Activated CD8-positive, alpha-beta memory T cell treated with anti-CD3 and anti-CD28 coated beads, Interleukin-2, amount 10 ng/mL, durations not matched to agents 7 days and 5 days (primary cell): ENCODE measurements at regions not wholly inside any gene's neighbourhood (a gene's known extent, or its start where the extent isn't known, plus 50 kb on each side); places are given as distances from the start of the nearest gene placed in this dataset.

Experiments
- ATAC-seq: fragments of 150-1000 bp; cut with Tn5 transposase; one replicate; pipeline ENCODE4 v1.10.0; 2021; ENCODE audit warnings: moderate library complexity
- CTCF ChIA-PET: fragments of 350-600 bp; sonication (Branson Sonifier 250); formaldehyde crosslinking; loops from one replicate; lab custom pipeline; 2021; ENCODE audit warnings: antibody characterized with exemption; lab: Charles Lee
- DNase-seq: peaks from one replicate; pipeline ENCODE4 v3.0.0-alpha.2; 2020
- H3K27ac Mint-ChIP-seq: one replicate; pipeline ENCODE4 v1.8.0; 2021; ENCODE audit warnings: mild to moderate bottlenecking, mixed read lengths
- H3K27me3 Mint-ChIP-seq: one replicate; pipeline ENCODE4 v1.8.0; 2021; ENCODE audit warnings: mixed read lengths
- H3K36me3 Mint-ChIP-seq: one replicate; pipeline ENCODE4 v1.8.0; 2021; ENCODE audit warnings: mild to moderate bottlenecking, mixed read lengths
- H3K4me1 Mint-ChIP-seq: one replicate; pipeline ENCODE4 v1.8.0; 2021; ENCODE audit warnings: mixed read lengths
- H3K4me3 Mint-ChIP-seq: one replicate; pipeline ENCODE4 v1.8.0; 2021; ENCODE audit warnings: mild to moderate bottlenecking, moderate library complexity, mixed read lengths
- H3K9me3 Mint-ChIP-seq: one replicate; pipeline ENCODE4 v1.8.0; 2022; ENCODE audit warnings: low read depth, mixed read lengths

GRCh38 chr12:53844994-53845844 is 93.4 kb upstream of the HOXC13 start:
- no peaks in the 10 kb centered on the region for H3K36me3 Mint-ChIP-seq
- CTCF ChIA-PET: no interaction called here
- no peaks in the 10 kb centered on the region for H3K9me3 Mint-ChIP-seq
- H3K4me3 Mint-ChIP-seq: no peak overlapping the region
- no peaks in the 10 kb centered on the region for H3K4me1 Mint-ChIP-seq
- H3K27me3 Mint-ChIP-seq: peaks cover 60% of the 10 kb centered on the region
- ATAC-seq (no peak), DNase-seq (no peak)
- no peak overlapping the region for H3K27ac Mint-ChIP-seq

GRCh38 chr12:53845932-53846331 is 92.7 kb upstream of the HOXC13 start:
- ATAC-seq: no peak
- Mint-ChIP-seq H3K9me3 (no peaks in the 10 kb centered on the region), H3K36me3 (no peaks in the 10 kb centered on the region), H3K4me1 (no peaks in the 10 kb centered on the region), H3K27ac (no peak overlapping the region), H3K4me3 (no peak overlapping the region), H3K27me3 (peaks cover 64% of the 10 kb centered on the region)
- no peak for DNase-seq
- CTCF ChIA-PET: no interaction called here

- Mint-ChIP-seq H3K4me3 (no peak overlapping the region), H3K27ac (no peak overlapping the region), H3K4me1 (no peaks in the 10 kb centered on the region), H3K9me3 (no peaks in the 10 kb centered on the region), H3K36me3 (no peaks in the 10 kb centered on the region), H3K27me3 (peaks cover 57% of the 10 kb centered on the region)
- DNase-seq (no peak), ATAC-seq (no peak)
- CTCF ChIA-PET: no interaction called here
Observed at GRCh38 chr12:53849113-53849512, 89.5 kb upstream of the HOXC13 start.

DNA sequence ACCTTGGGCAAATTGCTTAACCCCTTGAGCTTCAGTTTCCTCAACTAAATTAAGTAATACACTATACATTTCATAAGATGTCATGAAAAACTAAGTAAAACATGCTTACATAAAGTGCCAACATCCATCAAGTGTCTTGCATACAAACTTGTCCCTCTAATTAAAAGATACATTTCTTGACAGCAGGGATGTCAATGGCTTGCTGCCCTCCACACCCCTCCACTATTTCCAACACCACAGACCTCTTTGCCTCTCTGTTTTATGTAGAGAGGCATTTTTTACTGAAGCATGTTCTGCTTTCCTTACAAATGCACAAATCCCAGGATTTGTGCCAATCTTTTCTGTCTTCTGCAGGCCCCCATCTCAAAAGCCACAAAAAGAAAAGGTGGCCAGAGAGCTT is 89.0 kb upstream of the HOXC13 start:
- H3K4me1 Mint-ChIP-seq: no peaks in the 10 kb centered on the region
- DNase-seq (no peak), ATAC-seq (no peak)
- no peak overlapping the region for H3K4me3 Mint-ChIP-seq
- CTCF ChIA-PET: no interaction called here
- H3K27ac Mint-ChIP-seq: no peak overlapping the region
- H3K36me3 Mint-ChIP-seq: no peaks in the 10 kb centered on the region
- peaks cover 55% of the 10 kb centered on the region for H3K27me3 Mint-ChIP-seq
- no peaks in the 10 kb centered on the region for H3K9me3 Mint-ChIP-seq

- peaks cover 56% of the 10 kb centered on the region for H3K27me3 Mint-ChIP-seq
- H3K9me3 Mint-ChIP-seq: no peaks in the 10 kb centered on the region
- CTCF ChIA-PET: interaction anchor here (0.6 kb wide), 2 partner anchors 346 to 368 kb away, joined by 3 read pairs; no protein-coding TSS in a partner anchor
- no peaks in the 10 kb centered on the region for H3K4me1 Mint-ChIP-seq
- DNase-seq (no peak), ATAC-seq (no peak)
- no peak overlapping the region for H3K27ac Mint-ChIP-seq
- H3K4me3 Mint-ChIP-seq: no peak overlapping the region
- no peaks in the 10 kb centered on the region for H3K36me3 Mint-ChIP-seq
Observed at GRCh38 chr12:53852061-53852460, 86.6 kb upstream of the HOXC13 start.

DNA sequence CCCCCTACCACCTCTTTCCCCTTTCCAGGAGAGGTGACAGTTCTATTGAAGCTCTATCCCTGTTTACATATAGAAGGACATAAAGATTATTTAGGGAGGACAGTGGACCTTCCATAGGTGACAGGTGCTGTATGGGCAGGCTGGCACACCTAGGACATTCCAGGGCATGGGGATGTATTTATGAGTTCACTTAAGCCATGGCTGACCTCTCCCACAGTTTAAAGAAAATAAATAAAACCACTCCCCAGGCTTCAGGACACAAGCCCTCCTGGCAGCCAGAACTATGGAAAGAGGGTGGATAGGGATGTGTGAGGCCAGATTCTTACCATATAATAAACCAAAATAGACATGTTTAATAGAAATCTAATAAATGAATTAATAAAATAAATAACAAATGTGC is 85.6 kb upstream of the HOXC13 start:
- ATAC-seq: no peak
- CTCF ChIA-PET: no interaction called here
- H3K27ac Mint-ChIP-seq: no peak overlapping the region
- no peaks in the 10 kb centered on the region for H3K36me3 Mint-ChIP-seq
- H3K4me3 Mint-ChIP-seq: no peak overlapping the region
- DNase-seq: no peak
- H3K4me1 Mint-ChIP-seq: no peaks in the 10 kb centered on the region
- H3K9me3 Mint-ChIP-seq: no peaks in the 10 kb centered on the region
- H3K27me3 Mint-ChIP-seq: peaks cover 55% of the 10 kb centered on the region

DNA sequence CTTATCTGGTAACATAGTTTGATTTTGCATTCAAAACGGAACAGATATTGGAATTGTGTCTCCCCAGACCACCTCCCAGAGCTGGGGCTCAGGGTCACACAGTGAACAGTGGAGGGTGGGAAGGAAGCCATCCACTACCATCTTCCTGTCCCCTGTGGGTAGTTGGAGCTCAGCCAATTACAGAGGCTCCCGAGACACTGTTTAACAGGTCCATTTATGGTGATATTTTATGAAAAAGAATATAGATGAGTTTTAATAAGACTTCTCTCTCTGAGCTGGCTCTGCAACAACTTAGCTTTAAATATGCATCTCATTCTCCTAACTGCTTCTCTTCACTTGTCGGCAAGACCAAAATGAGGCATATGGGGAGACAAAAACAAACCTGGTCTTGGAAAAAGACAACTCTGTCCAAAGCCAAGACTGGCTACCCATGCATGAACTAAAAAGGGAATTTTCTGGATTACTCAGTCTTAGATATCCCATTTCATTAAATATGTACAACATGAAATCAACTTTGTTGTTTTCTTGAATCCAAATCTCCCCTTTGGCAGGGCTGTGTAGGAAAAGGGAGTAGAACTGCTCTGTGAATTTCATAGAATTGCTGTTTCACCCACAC is 83.8 kb upstream of the HOXC13 start:
- Mint-ChIP-seq H3K9me3 (no peaks in the 10 kb centered on the region), H3K36me3 (no peaks in the 10 kb centered on the region), H3K27me3 (peaks cover 41% of the 10 kb centered on the region), H3K27ac (no peak overlapping the region), H3K4me3 (no peak overlapping the region), H3K4me1 (no peaks in the 10 kb centered on the region)
- DNase-seq (no peak), ATAC-seq (no peak)
- CTCF ChIA-PET: no interaction called here

DNA sequence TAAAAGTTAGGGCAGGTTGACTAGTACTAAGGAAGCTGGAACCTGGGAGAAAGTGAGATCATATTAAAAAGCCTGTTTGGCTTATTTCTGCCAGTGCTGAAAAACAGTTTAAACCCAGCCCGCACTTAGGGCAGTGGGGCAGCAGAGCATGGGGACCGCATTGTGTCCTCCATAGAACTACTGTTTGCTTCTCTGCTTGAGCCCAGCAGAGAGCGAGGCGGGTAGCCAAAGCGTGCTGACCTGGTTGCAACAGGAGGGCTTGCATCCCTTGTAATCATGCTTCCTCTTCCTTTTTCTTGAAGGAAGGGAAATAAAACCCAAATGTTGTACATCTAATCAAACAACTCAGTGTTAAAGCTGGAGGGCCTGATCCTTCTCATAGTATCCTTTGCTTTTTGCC is 82.5 kb upstream of the HOXC13 start:
- DNase-seq (no peak), ATAC-seq (no peak)
- Mint-ChIP-seq H3K4me3 (no peak overlapping the region), H3K4me1 (no peaks in the 10 kb centered on the region), H3K27ac (no peak overlapping the region), H3K9me3 (no peaks in the 10 kb centered on the region), H3K36me3 (no peaks in the 10 kb centered on the region), H3K27me3 (peaks cover 40% of the 10 kb centered on the region)
- CTCF ChIA-PET: no interaction called here

- Mint-ChIP-seq H3K36me3 (no peaks in the 10 kb centered on the region), H3K27ac (no peak overlapping the region), H3K9me3 (no peaks in the 10 kb centered on the region), H3K27me3 (peaks cover 40% of the 10 kb centered on the region), H3K4me3 (no peak overlapping the region), H3K4me1 (no peaks in the 10 kb centered on the region)
- ATAC-seq (no peak), DNase-seq (no peak)
- CTCF ChIA-PET: no interaction called here
Observed at GRCh38 chr12:53857666-53858065, 81.0 kb upstream of the HOXC13 start.

DNA sequence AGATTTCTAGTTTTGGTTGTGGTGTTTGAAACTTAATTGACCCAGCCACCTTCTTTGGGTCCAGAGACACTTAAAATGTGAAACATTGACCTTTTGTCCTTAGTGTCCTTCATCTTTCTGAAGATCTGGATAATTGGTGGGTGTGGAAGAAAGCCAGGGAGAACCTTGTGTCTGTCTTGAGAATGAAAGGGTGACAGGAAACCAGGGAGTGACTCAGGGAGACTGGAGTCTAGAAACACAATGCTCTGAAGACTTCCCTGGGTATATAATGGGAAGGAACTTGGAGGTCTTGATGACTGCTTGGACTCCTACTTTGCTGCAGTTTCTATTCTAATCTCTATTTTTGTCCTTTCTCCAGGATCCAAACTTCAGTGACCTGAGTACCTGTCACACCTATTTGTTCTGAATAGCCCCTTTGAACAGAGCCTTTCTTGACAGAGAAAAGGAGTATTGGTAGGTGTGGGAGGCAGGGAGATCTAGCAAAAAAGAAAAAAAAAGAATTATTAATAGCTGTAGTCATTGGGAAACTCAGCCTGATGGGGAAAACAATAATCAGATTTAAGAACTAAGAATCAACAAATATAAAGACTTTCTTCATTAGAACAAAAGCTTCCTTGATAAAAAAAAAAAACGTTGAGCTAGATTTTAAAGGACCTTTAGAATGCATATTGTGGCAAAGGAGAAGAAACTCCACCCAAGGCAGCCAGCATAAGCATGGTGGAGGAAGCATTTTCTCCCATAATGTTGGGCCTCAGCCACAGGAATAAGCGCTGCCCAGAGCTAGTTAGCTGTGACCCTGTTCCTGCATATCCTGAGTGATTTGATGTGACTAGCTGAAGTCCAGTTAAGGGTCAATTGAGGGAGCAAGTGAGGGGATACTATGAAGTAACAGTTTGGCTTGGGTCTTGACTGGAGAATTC is 77.9 kb upstream of the HOXC13 start:
- ATAC-seq: no peak
- Mint-ChIP-seq H3K9me3 (no peaks in the 10 kb centered on the region), H3K4me3 (no peak overlapping the region), H3K27me3 (peaks cover 34% of the 10 kb centered on the region), H3K27ac (no peak overlapping the region), H3K4me1 (no peaks in the 10 kb centered on the region), H3K36me3 (no peaks in the 10 kb centered on the region)
- CTCF ChIA-PET: interaction anchor here (1.2 kb wide), 1 partner anchor 9 kb away, joined by 3 read pairs; no protein-coding TSS in a partner anchor
- no peak for DNase-seq

DNA sequence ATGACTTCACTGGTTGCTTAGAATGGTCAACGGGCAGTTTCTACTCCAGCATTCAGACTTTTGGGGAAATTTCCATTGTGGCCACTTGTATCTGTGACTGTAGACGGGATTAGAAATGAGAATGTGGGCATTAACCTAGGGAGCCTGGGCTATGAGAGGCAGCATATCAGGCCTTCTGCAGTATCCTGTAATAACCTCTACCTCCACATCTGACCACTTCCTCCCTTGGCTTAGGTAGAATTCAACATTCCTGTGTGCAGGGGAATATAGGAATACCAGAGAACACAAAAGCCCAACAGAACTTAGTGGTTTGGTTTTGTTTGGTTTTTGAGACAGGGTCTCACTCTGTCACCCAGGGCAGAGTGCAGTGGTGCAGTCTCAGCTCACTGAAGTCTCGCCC is 76.4 kb upstream of the HOXC13 start:
- H3K9me3 Mint-ChIP-seq: no peaks in the 10 kb centered on the region
- H3K36me3 Mint-ChIP-seq: no peaks in the 10 kb centered on the region
- ATAC-seq (no peak), DNase-seq (no peak)
- no peak overlapping the region for H3K4me3 Mint-ChIP-seq
- H3K4me1 Mint-ChIP-seq: no peaks in the 10 kb centered on the region
- CTCF ChIA-PET: no interaction called here
- no peak overlapping the region for H3K27ac Mint-ChIP-seq
- peaks cover 26% of the 10 kb centered on the region for H3K27me3 Mint-ChIP-seq

DNA sequence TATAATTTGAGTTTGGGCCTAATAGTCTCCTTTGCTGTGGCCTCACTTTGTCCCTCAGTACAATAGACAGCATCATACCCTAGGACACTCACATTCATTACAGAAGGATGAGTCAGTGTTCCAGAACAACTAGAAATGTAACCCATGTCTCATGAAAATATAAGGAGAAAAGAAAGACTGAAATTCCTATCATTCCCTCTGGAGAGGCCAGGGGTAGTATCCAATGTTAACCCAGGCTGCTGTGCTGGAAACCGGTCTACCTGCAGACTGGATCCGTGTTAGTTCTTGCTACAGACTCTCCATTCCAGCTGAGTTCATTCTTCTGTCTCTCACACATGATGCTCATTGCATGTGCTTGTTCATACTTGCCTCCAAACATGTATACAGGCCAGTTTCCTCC is 75.8 kb upstream of the HOXC13 start:
- CTCF ChIA-PET: no interaction called here
- H3K4me1 Mint-ChIP-seq: no peaks in the 10 kb centered on the region

DNA sequence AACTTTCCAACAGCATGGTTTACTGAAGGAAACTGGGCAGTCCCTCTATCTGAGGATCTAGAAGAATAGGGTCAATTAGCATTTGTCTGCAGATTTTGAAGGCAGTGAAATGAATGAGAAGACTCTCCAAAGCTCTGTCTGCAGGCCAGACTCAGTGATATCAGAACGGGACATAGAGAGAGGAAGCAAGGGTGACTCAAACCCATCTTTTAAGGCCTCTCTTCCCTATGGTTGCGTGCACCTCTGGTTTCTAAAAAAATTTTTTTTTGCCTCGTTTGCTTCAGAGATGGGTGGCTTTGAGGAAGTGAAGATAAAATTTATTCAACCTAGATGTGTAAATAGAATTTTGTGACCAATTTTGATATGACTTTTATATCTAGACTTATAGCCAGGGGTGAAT is 71.9 kb upstream of the HOXC13 start:
- ATAC-seq (no peak), DNase-seq (no peak)
- Mint-ChIP-seq H3K4me3 (no peak overlapping the region), H3K9me3 (no peaks in the 10 kb centered on the region), H3K27ac (no peak overlapping the region), H3K4me1 (no peaks in the 10 kb centered on the region), H3K27me3 (peaks cover 26% of the 10 kb centered on the region), H3K36me3 (no peaks in the 10 kb centered on the region)
- CTCF ChIA-PET: no interaction called here

More for the DNA sequence above, 75.8 kb upstream of the HOXC13 start:
- Mint-ChIP-seq H3K36me3 (no peaks in the 10 kb centered on the region), H3K4me3 (no peak overlapping the region), H3K27ac (no peak overlapping the region), H3K27me3 (peaks cover 28% of the 10 kb centered on the region), H3K9me3 (no peaks in the 10 kb centered on the region)
- no peak for DNase-seq
- no peak for ATAC-seq
